ENCODE measurements at regions not wholly inside any gene's neighbourhood (a gene's known extent, or its start where the extent isn't known, plus 50 kb on each side); places are given as distances from the start of the nearest gene placed in this dataset.
A peak's percentile ranks its signal among the peaks of the same experiment; 100 is the strongest.

DNA sequence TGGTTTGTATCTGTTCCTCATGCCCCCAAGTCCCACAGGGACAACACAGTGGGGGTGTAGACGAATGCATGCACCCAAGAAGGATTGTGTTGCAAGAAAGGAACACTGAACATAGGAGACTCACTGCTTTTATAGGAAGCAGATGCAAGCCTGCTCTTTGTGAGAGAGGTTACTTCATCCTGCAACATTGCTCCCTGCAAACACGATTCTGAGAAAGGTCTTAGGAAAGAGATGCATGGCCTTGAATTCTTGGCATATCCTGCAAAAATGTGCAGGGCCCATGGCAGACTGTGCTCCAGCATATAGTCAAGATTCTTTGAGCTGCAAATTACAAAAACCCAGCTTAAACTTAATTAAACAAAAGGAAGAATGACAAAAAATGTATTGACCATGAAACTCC, 312.2 kb upstream of the MGAT5 start:
- H3K4me3 ChIP-seq, result no peak overlapping the region
- H3K27me3 ChIP-seq, result no peaks in the 10 kb centered on the region
- H3K27ac ChIP-seq, result no peak overlapping the region
- H3K36me3 ChIP-seq, result no peaks in the 10 kb centered on the region
- no peaks in the 10 kb centered on the region for H3K4me1 ChIP-seq
- intact Hi-C loops (cut with DNase I), result no loop called here
- no peak for TF ChIP-seq POLR2A (IDR thresholded peaks at IDR 0.05)
- TF ChIP-seq, protein P1, sequence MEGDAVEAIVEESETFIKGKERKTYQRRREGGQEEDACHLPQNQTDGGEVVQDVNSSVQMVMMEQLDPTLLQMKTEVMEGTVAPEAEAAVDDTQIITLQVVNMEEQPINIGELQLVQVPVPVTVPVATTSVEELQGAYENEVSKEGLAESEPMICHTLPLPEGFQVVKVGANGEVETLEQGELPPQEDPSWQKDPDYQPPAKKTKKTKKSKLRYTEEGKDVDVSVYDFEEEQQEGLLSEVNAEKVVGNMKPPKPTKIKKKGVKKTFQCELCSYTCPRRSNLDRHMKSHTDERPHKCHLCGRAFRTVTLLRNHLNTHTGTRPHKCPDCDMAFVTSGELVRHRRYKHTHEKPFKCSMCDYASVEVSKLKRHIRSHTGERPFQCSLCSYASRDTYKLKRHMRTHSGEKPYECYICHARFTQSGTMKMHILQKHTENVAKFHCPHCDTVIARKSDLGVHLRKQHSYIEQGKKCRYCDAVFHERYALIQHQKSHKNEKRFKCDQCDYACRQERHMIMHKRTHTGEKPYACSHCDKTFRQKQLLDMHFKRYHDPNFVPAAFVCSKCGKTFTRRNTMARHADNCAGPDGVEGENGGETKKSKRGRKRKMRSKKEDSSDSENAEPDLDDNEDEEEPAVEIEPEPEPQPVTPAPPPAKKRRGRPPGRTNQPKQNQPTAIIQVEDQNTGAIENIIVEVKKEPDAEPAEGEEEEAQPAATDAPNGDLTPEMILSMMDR (IDR thresholded peaks at IDR 0.05), result no peak
- no peaks in the 10 kb centered on the region for H3K9me3 ChIP-seq
- ATAC-seq (peak in 1 of 4 donors; percentile 36), DNase-seq (no peak)
- 22% methylated on average over 2 of the region's 2 CpGs for WGBS (ENCODE audit: insufficient coverage, low coverage, low lambda C conversion rate, missing lambda C conversion rate)

DNA sequence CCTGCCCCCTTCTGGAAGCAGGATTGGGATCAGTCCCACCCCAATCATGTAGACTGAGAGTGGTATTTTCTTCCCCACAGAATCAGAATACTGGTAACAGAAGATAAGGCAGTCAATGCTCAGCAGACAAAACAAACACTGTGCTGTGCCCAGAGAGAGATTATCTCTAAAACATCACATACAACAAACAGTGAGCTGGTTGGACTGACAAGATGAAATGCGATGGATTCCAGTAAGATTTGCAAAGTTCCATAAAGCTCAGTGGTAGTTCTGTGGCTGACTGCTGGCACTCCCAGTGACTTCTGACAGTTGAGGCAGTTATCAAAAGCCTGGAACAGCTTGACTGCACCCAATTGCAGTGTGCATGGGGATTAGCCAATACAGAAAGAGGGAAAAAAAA, 311.5 kb upstream of the MGAT5 start:
- 14% methylated on average over 1 of the region's 1 CpG for WGBS (ENCODE audit: insufficient coverage, low coverage, low lambda C conversion rate, missing lambda C conversion rate)
- Histone ChIP-seq H3K9me3 (no peaks in the 10 kb centered on the region), H3K27ac (no peak overlapping the region), H3K4me1 (no peaks in the 10 kb centered on the region), H3K36me3 (no peaks in the 10 kb centered on the region), H3K27me3 (no peaks in the 10 kb centered on the region), H3K4me3 (no peak overlapping the region)
- no peak for DNase-seq
- TF ChIP-seq, protein P1 (IDR thresholded peaks at IDR 0.05), result no peak
- TF ChIP-seq POLR2A (IDR thresholded peaks at IDR 0.05), result no peak
- intact Hi-C loops (cut with DNase I), result no loop called here
- peak in 2 of 4 donors; percentile 38 to 77 for ATAC-seq

DNA sequence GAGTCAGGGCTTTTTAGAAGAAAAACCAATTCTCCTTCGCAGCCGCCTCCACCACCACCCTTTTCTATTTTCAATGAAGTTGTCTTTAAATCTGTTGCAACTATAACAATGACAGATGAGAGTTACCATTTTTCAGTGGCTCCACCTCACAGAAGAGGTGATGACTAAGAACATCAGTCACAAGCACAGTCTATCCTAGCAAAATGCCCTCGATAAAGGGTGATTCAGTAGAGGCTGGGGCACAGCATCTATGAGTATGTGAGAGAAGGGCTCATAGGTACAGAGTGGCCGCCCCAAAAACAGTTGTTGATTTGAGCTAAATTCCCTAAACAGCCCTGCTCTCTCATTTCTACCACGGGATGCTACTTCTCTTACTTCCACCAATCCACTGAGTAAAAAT, 310.8 kb upstream of the MGAT5 start:
- no peaks in the 10 kb centered on the region for H3K27me3 ChIP-seq
- H3K27ac ChIP-seq, result no peak overlapping the region
- ATAC-seq, result no peak
- intact Hi-C loops (cut with DNase I), result no loop called here
- H3K9me3 ChIP-seq, result no peaks in the 10 kb centered on the region
- TF ChIP-seq, protein P1 (IDR thresholded peaks at IDR 0.05), result no peak
- no peak for TF ChIP-seq POLR2A (IDR thresholded peaks at IDR 0.05)
- no peak overlapping the region for H3K4me3 ChIP-seq
- no peaks in the 10 kb centered on the region for H3K4me1 ChIP-seq
- H3K36me3 ChIP-seq, result no peaks in the 10 kb centered on the region
- no peak for DNase-seq
- WGBS (ENCODE audit: insufficient coverage, low coverage, low lambda C conversion rate, missing lambda C conversion rate), result 70% methylated on average over 5 of the region's 5 CpGs

DNA sequence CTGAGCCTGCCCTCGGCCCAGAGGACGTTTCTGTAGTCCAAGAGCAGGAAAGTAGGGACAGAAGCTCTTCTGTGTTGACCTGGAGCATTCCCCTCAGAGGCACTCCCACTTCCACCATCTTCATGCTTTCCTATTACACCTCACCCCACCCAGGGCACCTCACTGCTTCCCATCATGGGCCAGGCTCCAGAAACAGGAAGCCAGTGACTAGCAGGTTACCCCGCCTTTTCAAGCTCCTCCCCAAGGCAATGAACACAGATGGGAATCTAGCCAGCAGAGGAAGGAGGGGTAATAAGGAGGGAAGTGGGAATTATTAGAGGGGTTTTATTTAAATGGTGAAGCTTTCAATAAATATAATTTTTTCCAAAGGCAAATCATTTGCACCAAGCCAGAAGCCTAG, 308.8 kb upstream of the MGAT5 start:
- Histone ChIP-seq H3K4me3 (no peak overlapping the region), H3K27me3 (no peaks in the 10 kb centered on the region), H3K27ac (no peak overlapping the region), H3K4me1 (no peaks in the 10 kb centered on the region), H3K36me3 (no peaks in the 10 kb centered on the region), H3K9me3 (no peaks in the 10 kb centered on the region)
- no peak for DNase-seq
- ATAC-seq, result no peak
- TF ChIP-seq, protein P1 (IDR thresholded peaks at IDR 0.05), result no peak
- TF ChIP-seq POLR2A (IDR thresholded peaks at IDR 0.05), result no peak
- intact Hi-C loops (cut with DNase I), result no loop called here
- WGBS (ENCODE audit: insufficient coverage, low coverage, low lambda C conversion rate, missing lambda C conversion rate), result 22% methylated on average over 3 of the region's 3 CpGs

DNA sequence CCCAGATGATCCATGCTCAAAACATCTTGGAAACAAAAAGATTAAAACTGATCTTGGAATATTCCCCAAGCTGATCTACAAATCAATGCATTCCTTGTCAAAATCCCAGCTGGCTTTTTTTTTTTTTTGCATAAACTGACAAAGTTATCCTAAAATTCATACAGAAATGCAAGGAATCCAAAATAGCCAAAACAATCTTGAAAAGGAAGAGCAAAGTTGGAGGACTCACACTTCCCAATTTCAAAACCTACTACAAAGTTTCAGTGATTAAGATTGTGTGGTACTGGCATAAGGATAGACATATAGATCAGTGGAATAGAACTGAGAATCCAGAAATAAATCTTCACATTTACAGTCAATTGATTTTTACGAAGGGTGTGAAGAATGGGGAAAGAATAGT, 306.8 kb upstream of the MGAT5 start:
- ATAC-seq (no peak), DNase-seq (no peak)
- no peaks in the 10 kb centered on the region for H3K36me3 ChIP-seq
- no peaks in the 10 kb centered on the region for H3K4me1 ChIP-seq
- no peak overlapping the region for H3K27ac ChIP-seq
- WGBS (ENCODE audit: insufficient coverage, low coverage, low lambda C conversion rate, missing lambda C conversion rate), result 38% methylated on average over 1 of the region's 1 CpG
- H3K9me3 ChIP-seq, result no peaks in the 10 kb centered on the region
- H3K27me3 ChIP-seq, result no peaks in the 10 kb centered on the region
- TF ChIP-seq, protein P1 (IDR thresholded peaks at IDR 0.05), result no peak
- no peak for TF ChIP-seq POLR2A (IDR thresholded peaks at IDR 0.05)
- intact Hi-C loops (cut with DNase I), result no loop called here
- no peak overlapping the region for H3K4me3 ChIP-seq

Measured in right lobe of liver (tissue), 6 donors.